SK-N-SH (cell line): ENCODE measurements at regions not wholly inside any gene's neighbourhood (a gene's known extent, or its start where the extent isn't known, plus 50 kb on each side); places are given as distances from the start of the nearest gene placed in this dataset.

Source experiments
- CTCF ChIA-PET: fragments of 300-600, 350-600 bp; formaldehyde crosslinking; extraction: SDS; loops from one replicate; lab custom pipeline; 2021; lab: Yijun Ruan, JAX
- POLR2A ChIA-PET: fragments of 350-600 bp; sonication (Branson Sonifier 250); formaldehyde crosslinking; extraction: SDS; loops from one replicate; lab custom pipeline; 2020; ENCODE audit warnings: antibody characterized with exemption, inconsistent platforms; lab: Yijun Ruan, JAX
- DNase-seq: peaks from one replicate; pipeline ENCODE4 v3.0.0; 2012
- H2AFZ ChIP-seq: fragments of 200-600 bp; sonication (generic); 2 replicates; pipeline ENCODE4 v1.8.1; 2016; ENCODE audit warnings: antibody characterized with exemption, mild to moderate bottlenecking, low read depth
- H3F3A ChIP-seq: fragments of 200-600 bp; sonication (generic); replicated peaks from 2 replicates; pipeline ENCODE3; 2016; ENCODE audit warnings: antibody characterized with exemption, mild to moderate bottlenecking; ENCODE audit not compliant: insufficient read depth
- H3K27ac ChIP-seq, 2 experiments: fragments of 200-500 bp in 1 of 2; fragments of 200-600 bp in 1 of 2; sonication (Bioruptor generic) in 1 of 2; sonication (generic), shearing (Covaris generic) in 1 of 2; 2 replicates each; pipeline versions ENCODE4 v1.5.1 to v1.6.1; 2014 to 2016; ENCODE audit warnings: low read depth in 2 of 2, inconsistent platforms in 1 of 2, low read length in 1 of 2, mild to moderate bottlenecking in 1 of 2, mixed read lengths in 1 of 2
- H3K27me3 ChIP-seq: fragments of 200-600 bp; sonication (generic), shearing (Covaris generic); 2 replicates; pipeline ENCODE4 v1.6.1; 2016; ENCODE audit warnings: mixed run types; ENCODE audit not compliant: insufficient read depth
- H3K36me3 ChIP-seq, 2 experiments: fragments of 200-500 bp in 1 of 2; fragments of 200-600 bp in 1 of 2; sonication (Bioruptor generic) in 1 of 2; sonication (generic) in 1 of 2; replicated peaks in 1 of 2; 2 replicates each; pipeline versions ENCODE3 to v1.5.1; 2014 to 2016; ENCODE audit warnings: low read length in 1 of 2, mild to moderate bottlenecking in 1 of 2; ENCODE audit not compliant: insufficient read depth in 2 of 2, control insufficient read depth in 1 of 2
- H3K4me1 ChIP-seq, 2 experiments: fragments of 200-500 bp in 1 of 2; fragments of 200-600 bp in 1 of 2; sonication (Bioruptor generic) in 1 of 2; sonication (generic), shearing (Covaris generic) in 1 of 2; 2 replicates each; pipeline versions ENCODE4 v1.5.1 to v1.6.1; 2014 to 2016; ENCODE audit warnings: low read depth in 1 of 2, low read length in 1 of 2, mixed run types in 1 of 2; ENCODE audit not compliant: insufficient read depth in 2 of 2, control insufficient read depth in 1 of 2
- H3K4me2 ChIP-seq: fragments of 200-600 bp; sonication (generic), shearing (Covaris generic); 2 replicates; pipeline ENCODE4 v1.6.1; 2017; ENCODE audit warnings: mixed run types
- H3K4me3 ChIP-seq, 2 experiments: fragments of 200-500 bp in 1 of 2; fragments of 200-600 bp in 1 of 2; sonication (Bioruptor generic) in 1 of 2; sonication (generic), shearing (Covaris generic) in 1 of 2; 2 replicates each; pipeline versions ENCODE4 v1.5.1 to v1.8.1; 2014 to 2016; ENCODE audit warnings: low read depth in 2 of 2, inconsistent platforms in 1 of 2, low read length in 1 of 2, mild to moderate bottlenecking in 1 of 2, mixed read lengths in 1 of 2, moderate library complexity in 1 of 2
- H3K79me2 ChIP-seq: fragments of 200-600 bp; sonication (generic); 2 replicates; pipeline ENCODE4 v1.8.1; 2017; ENCODE audit warnings: mild to moderate bottlenecking; ENCODE audit not compliant: insufficient read depth
- H3K9ac ChIP-seq: fragments of 200-600 bp; sonication (generic); 2 replicates; pipeline ENCODE4 v1.6.1; 2017; ENCODE audit warnings: mixed run types
- H3K9me2 ChIP-seq: fragments of 200-600 bp; sonication (generic); 2 replicates; pipeline ENCODE4 v1.6.1; 2017; ENCODE audit warnings: mixed run types
- H3K9me3 ChIP-seq: fragments of 200-600 bp; sonication (generic); 2 replicates; pipeline ENCODE4 v1.6.1; 2017; ENCODE audit warnings: mixed run types, mild to moderate bottlenecking, moderate library complexity
- H4K20me1 ChIP-seq: fragments of 200-600 bp; sonication (generic); 2 replicates; pipeline ENCODE4 v1.6.1; 2017; ENCODE audit warnings: mild to moderate bottlenecking, mixed run types; ENCODE audit not compliant: insufficient read depth
- CHD2 ChIP-seq: fragments of 150-350 bp; IDR thresholded peaks from 2 replicates; pipeline ENCODE4 v1.6.1; 2018; ENCODE audit warnings: low read length; ENCODE audit not compliant: partially characterized antibody
- ELF1 ChIP-seq: IDR thresholded peaks from 2 replicates; pipeline ENCODE4 v1.4.0; 2012
- EP300 ChIP-seq, 2 experiments: IDR thresholded peaks; 2 replicates each; pipeline versions ENCODE4 v1.4.0 to v1.6.1; 2012; ENCODE audit warnings: borderline replicate concordance in 1 of 2, low read depth in 1 of 2, low read length in 1 of 2
- FOSL2 ChIP-seq: IDR thresholded peaks from 2 replicates; pipeline ENCODE4 v1.4.0; 2012; ENCODE audit warnings: low read depth, mild to moderate bottlenecking, moderate library complexity, borderline replicate concordance
- MEF2A ChIP-seq: IDR thresholded peaks from 2 replicates; pipeline ENCODE4 v1.4.0; 2012; ENCODE audit warnings: low read depth, borderline replicate concordance
- NRF1 ChIP-seq: IDR thresholded peaks from 2 replicates; pipeline ENCODE4 v1.6.1; 2012; ENCODE audit warnings: low read depth, mild to moderate bottlenecking, low read length
- PBX3 ChIP-seq: IDR thresholded peaks from 2 replicates; pipeline ENCODE4; 2012
- POLR2AphosphoS5 ChIP-seq: IDR thresholded peaks from 2 replicates; pipeline ENCODE4 v1.6.1; 2012; ENCODE audit warnings: low read depth, low read length
- RCOR1 ChIP-seq: fragments of 150-350 bp; IDR thresholded peaks from 2 replicates; pipeline ENCODE4 v1.6.1; 2017; ENCODE audit warnings: antibody characterized with exemption, low read length
- RFX5 ChIP-seq: IDR thresholded peaks from 2 replicates; pipeline ENCODE4 v1.6.1; 2012; ENCODE audit warnings: mild to moderate bottlenecking, improper control_type of control experiment, low read length
- SIN3A ChIP-seq: IDR thresholded peaks from 2 replicates; pipeline ENCODE4 v1.6.1; 2012; ENCODE audit warnings: low read depth, mild to moderate bottlenecking, low read length, moderate library complexity, borderline replicate concordance
- SMC3 ChIP-seq: IDR thresholded peaks from 2 replicates; pipeline ENCODE4 v1.6.1; 2012; ENCODE audit warnings: low read depth, low read length, improper control_type of control experiment
- TAF1 ChIP-seq: IDR thresholded peaks from 2 replicates; pipeline ENCODE4 v1.6.1; 2012; ENCODE audit warnings: low read depth, mild to moderate bottlenecking, low read length, moderate library complexity, borderline replicate concordance
- YY1 ChIP-seq: IDR thresholded peaks from 2 replicates; pipeline ENCODE4 v1.4.0; 2012; ENCODE audit warnings: low read depth, mild to moderate bottlenecking
- WGBS: methylation state at CpG from one replicate; pipeline ENCODE4 v1.1.6; 2017; ENCODE audit warnings: low lambda C conversion rate; 5-methylcytosine and 5-hydroxymethylcytosine counted together
- TF ChIP-seq, protein P1 (sequence below): IDR thresholded peaks from 2 replicates; pipeline ENCODE4 v1.4.0; 2012; ENCODE audit warnings: low read depth
- TF ChIP-seq, protein P2 (sequence below): IDR thresholded peaks from 2 replicates; pipeline ENCODE4 v1.4.0; 2012; ENCODE audit warnings: low read depth, borderline replicate concordance

DNA sequence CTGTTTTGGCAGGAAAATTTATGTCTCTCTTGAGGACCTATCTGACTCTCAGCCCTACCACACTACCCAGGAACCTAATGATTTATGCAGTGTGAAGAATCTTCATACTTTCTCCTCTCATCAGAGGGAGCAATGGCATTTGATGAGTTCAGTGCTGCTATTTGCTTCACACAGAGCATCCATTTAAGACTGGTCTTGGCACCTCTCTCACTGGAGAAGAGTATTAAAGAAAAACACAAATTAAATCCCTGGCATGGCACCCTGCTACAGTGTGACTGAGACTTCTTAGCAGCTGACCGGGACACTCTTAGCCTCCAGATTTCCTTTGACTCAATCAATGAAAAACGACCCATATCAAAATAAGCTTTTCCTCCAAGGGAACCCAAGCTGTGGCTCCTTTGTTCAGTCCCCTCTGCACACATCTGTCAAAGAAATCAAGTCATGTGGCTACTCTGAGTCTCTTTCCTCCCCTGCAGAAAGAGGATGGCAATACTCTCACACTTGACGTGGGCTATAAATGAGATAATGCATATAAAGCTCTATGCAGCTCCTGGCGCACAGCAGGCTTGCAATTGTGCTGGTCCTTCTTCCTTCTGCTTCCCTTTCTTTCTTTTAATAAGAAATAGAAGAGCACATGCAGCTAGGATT is 186.1 kb upstream of the E2F8 start:
- no peak overlapping the region for H3K27ac ChIP-seq
- H3K79me2 ChIP-seq = no peaks in the 10 kb centered on the region
- no peak for DNase-seq
- ChIA-PET CTCF (no interaction called here), POLR2A (no interaction called here)
- H3K36me3 ChIP-seq = no peaks in the 10 kb centered on the region
- no peak overlapping the region for H3K9ac ChIP-seq
- peaks cover 0 to 2% of the 10 kb centered on the region in 2 experiments; a peak in 1 of 4 replicates for H3K4me1 ChIP-seq
- no peak overlapping the region for H3K4me2 ChIP-seq
- peaks cover 20% of the 10 kb centered on the region; the same call in 1 of the 2 replicates for H3K27me3 ChIP-seq
- H4K20me1 ChIP-seq = no peaks in the 10 kb centered on the region
- WGBS = 51% methylated on average over 4 of the region's 4 CpGs
- no peaks in the 10 kb centered on the region for H3F3A ChIP-seq
- H3K9me3 ChIP-seq = no peaks in the 10 kb centered on the region
- no peak overlapping the region for H3K4me3 ChIP-seq
- H3K9me2 ChIP-seq = no peaks in the 10 kb centered on the region
- TF ChIP-seq POLR2AphosphoS5 = no peak
- no peak for TF ChIP-seq RCOR1
- TF ChIP-seq, protein P1, sequence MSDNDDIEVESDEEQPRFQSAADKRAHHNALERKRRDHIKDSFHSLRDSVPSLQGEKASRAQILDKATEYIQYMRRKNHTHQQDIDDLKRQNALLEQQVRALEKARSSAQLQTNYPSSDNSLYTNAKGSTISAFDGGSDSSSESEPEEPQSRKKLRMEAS = no peak
- TF ChIP-seq, protein P2, sequence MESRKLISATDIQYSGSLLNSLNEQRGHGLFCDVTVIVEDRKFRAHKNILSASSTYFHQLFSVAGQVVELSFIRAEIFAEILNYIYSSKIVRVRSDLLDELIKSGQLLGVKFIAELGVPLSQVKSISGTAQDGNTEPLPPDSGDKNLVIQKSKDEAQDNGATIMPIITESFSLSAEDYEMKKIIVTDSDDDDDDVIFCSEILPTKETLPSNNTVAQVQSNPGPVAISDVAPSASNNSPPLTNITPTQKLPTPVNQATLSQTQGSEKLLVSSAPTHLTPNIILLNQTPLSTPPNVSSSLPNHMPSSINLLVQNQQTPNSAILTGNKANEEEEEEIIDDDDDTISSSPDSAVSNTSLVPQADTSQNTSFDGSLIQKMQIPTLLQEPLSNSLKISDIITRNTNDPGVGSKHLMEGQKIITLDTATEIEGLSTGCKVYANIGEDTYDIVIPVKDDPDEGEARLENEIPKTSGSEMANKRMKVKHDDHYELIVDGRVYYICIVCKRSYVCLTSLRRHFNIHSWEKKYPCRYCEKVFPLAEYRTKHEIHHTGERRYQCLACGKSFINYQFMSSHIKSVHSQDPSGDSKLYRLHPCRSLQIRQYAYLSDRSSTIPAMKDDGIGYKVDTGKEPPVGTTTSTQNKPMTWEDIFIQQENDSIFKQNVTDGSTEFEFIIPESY = no peak
- TF ChIP-seq NRF1 = no peak
- no peak for TF ChIP-seq TAF1
- TF ChIP-seq CHD2 = no peak
- no peak for TF ChIP-seq ELF1
- no peak for TF ChIP-seq PBX3
- no peak overlapping the region for H2AFZ ChIP-seq

GRCh38 chr11:19426011-19426755 is 185.4 kb upstream of the E2F8 start:
- Histone ChIP-seq H3K9me3 (no peaks in the 10 kb centered on the region), H3K27me3 (peaks cover 14% of the 10 kb centered on the region; the same call in 1 of the 2 replicates), H3K79me2 (no peaks in the 10 kb centered on the region), H3K4me2 (no peak overlapping the region), H3K4me3 (no peak overlapping the region), H3K9me2 (no peaks in the 10 kb centered on the region), H3F3A (no peaks in the 10 kb centered on the region), H3K4me1 (peaks cover 0 to 2% of the 10 kb centered on the region in 2 experiments; a peak in 1 of 4 replicates), H4K20me1 (no peaks in the 10 kb centered on the region), H3K9ac (no peak overlapping the region), H2AFZ (no peak overlapping the region), H3K36me3 (no peaks in the 10 kb centered on the region), H3K27ac (no peak overlapping the region)
- no peak for DNase-seq
- POLR2A ChIA-PET = no interaction called here
- 46% methylated on average over 5 of the region's 5 CpGs for WGBS
- CTCF ChIA-PET = no interaction called here
- TF ChIP-seq EP300 (IDR thresholded peaks at IDR 0.05; ENCODE audit: borderline replicate concordance in 1 of 2, low read depth in 1 of 2, low read length in 1 of 2) = no peak
- no peak for TF ChIP-seq MEF2A
- no peak for TF ChIP-seq RFX5
- no peak for TF ChIP-seq SIN3A
- TF ChIP-seq NRF1 = no peak
- TF ChIP-seq SMC3 = no peak
- TF ChIP-seq FOSL2 = no peak
- TF ChIP-seq TAF1 = no peak
- TF ChIP-seq, protein P1 = no peak
- no peak for TF ChIP-seq YY1
- TF ChIP-seq, all 33 proteins: peak for 0
